Adrenal gland (tissue), 9 donors: ENCODE measurements at regions not wholly inside any gene's neighbourhood (a gene's known extent, or its start where the extent isn't known, plus 50 kb on each side); places are given as distances from the start of the nearest gene placed in this dataset.

Experiments used
- DNase-seq, 7 donors: peaks; one replicate each; pipeline ENCODE4 v3.0.0-alpha.2; 2019 to 2020
- H3K27ac ChIP-seq, 5 donors: fragments of 200-600 bp; sonication (generic) in 4 of 5; 1 replicate in 3 of 5; 2 replicates in 2 of 5; pipeline versions ENCODE4 v1.5.1 to v1.8.0; 2016 to 2020; ENCODE audit warnings: mild to moderate bottlenecking in 1 of 5
- H3K27me3 ChIP-seq: fragments of 200-600 bp; 2 replicates; pipeline ENCODE4 v1.8.0; 2021
- H3K36me3 ChIP-seq, 2 donors: fragments of 200-600 bp; replicated peaks in 1 of 2; 1 replicate in 1 of 2; 2 replicates in 1 of 2; pipeline versions ENCODE4 v1.5.1 to v1.8.0; 2018 to 2022
- H3K4me1 ChIP-seq, 2 donors: fragments of 200-600 bp; replicated peaks in 1 of 2; 1 replicate in 1 of 2; 2 replicates in 1 of 2; pipeline versions ENCODE4 v1.5.1 to v1.8.0; 2018 to 2021
- H3K4me3 ChIP-seq, 4 donors: fragments of 200-600 bp; sonication (generic) in 3 of 4; one replicate each; pipeline ENCODE4 v1.5.1; 2016 to 2018
- H3K9me3 ChIP-seq, 3 donors: fragments of 200-600 bp; sonication (generic) in 1 of 3; replicated peaks in 1 of 3; 1 replicate in 2 of 3; 2 replicates in 1 of 3; pipeline versions ENCODE4 v1.5.1 to v1.8.0; 2016 to 2021
- POLR2A ChIP-seq, 2 donors: fragments of 450-650 bp; IDR thresholded peaks; one replicate each; pipeline ENCODE4 v1.6.1; 2017; ENCODE audit warnings: antibody characterized with exemption in 2 of 2, mild to moderate bottlenecking in 2 of 2, moderate library complexity in 1 of 2
- WGBS, 4 donors: extraction: QIAGEN DNeasy Blood & Tissue Kit in 2 of 4; methylation state at CpG; one replicate each; pipeline versions ENCODE4 v1.1.5 to v1.1.7; 2013 to 2017; 5-methylcytosine and 5-hydroxymethylcytosine counted together
- intact Hi-C, 2 donors: fragments of 100-400 bp; cut with DNase I; formaldehyde crosslinking; loops; one replicate each; pipeline versions ENCODE4 v1.14.1 to v1.15.0; 2022 to 2023
- TF ChIP-seq, protein P1 (sequence below), 6 experiments: fragments of 450-650 bp in 4 of 6; fragments of 200-600 bp in 2 of 6; sonication (generic) in 1 of 6; IDR thresholded peaks; 1 replicate in 5 of 6; 2 replicates in 1 of 6; pipeline versions ENCODE4 v1.5.1 to v1.8.0; 2016 to 2021; ENCODE audit warnings: antibody characterized with exemption in 6 of 6, mild to moderate bottlenecking in 2 of 6, moderate library complexity in 1 of 6
- donor health status: healthy with polysubstance abuse.
- donor health status: Bipolar disorder and iron deficiency.
- donor health status: DM: yes; HTN: yes; CAD: no.
- donor health status: DM: no; HTN: no; CAD: no.
- donor health status: DM: no; HTN: no; CAD: no.

DNA sequence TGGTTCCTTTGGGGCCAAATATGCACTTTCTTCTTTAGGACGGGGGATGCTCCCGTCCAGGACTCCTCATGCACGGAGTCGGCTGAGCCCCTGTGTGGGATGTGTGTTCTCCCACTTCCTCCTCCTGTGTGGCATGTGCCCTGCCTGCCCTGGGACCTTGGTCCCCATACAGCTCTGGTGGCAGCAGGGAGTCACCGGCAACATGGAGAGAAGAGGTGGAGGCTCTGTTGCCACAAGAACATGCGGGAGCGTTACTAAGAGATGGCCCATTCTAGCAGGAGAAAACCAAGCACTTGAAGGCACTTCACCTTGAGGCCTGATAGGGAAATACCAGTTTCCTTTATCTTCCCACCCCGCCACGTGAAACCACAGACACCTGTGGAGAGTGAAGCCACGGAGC is 98.0 kb downstream of the DDX1 start:
- no peaks in the 10 kb centered on the region for H3K27me3 ChIP-seq
- TF ChIP-seq, protein P1, sequence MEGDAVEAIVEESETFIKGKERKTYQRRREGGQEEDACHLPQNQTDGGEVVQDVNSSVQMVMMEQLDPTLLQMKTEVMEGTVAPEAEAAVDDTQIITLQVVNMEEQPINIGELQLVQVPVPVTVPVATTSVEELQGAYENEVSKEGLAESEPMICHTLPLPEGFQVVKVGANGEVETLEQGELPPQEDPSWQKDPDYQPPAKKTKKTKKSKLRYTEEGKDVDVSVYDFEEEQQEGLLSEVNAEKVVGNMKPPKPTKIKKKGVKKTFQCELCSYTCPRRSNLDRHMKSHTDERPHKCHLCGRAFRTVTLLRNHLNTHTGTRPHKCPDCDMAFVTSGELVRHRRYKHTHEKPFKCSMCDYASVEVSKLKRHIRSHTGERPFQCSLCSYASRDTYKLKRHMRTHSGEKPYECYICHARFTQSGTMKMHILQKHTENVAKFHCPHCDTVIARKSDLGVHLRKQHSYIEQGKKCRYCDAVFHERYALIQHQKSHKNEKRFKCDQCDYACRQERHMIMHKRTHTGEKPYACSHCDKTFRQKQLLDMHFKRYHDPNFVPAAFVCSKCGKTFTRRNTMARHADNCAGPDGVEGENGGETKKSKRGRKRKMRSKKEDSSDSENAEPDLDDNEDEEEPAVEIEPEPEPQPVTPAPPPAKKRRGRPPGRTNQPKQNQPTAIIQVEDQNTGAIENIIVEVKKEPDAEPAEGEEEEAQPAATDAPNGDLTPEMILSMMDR (IDR thresholded peaks at IDR 0.05) = no peak
- no peak for TF ChIP-seq POLR2A (IDR thresholded peaks at IDR 0.05)
- no peak for DNase-seq
- H3K4me1 ChIP-seq = no peaks in the 10 kb centered on the region
- no peak overlapping the region for H3K4me3 ChIP-seq
- H3K36me3 ChIP-seq = no peaks in the 10 kb centered on the region
- no peak overlapping the region for H3K27ac ChIP-seq
- WGBS, 4 donors = 74 to 88% (median 78%) methylated on average over 10 of the region's 10 CpGs
- no peaks in the 10 kb centered on the region for H3K9me3 ChIP-seq
- intact Hi-C loops = no loop called here

DNA sequence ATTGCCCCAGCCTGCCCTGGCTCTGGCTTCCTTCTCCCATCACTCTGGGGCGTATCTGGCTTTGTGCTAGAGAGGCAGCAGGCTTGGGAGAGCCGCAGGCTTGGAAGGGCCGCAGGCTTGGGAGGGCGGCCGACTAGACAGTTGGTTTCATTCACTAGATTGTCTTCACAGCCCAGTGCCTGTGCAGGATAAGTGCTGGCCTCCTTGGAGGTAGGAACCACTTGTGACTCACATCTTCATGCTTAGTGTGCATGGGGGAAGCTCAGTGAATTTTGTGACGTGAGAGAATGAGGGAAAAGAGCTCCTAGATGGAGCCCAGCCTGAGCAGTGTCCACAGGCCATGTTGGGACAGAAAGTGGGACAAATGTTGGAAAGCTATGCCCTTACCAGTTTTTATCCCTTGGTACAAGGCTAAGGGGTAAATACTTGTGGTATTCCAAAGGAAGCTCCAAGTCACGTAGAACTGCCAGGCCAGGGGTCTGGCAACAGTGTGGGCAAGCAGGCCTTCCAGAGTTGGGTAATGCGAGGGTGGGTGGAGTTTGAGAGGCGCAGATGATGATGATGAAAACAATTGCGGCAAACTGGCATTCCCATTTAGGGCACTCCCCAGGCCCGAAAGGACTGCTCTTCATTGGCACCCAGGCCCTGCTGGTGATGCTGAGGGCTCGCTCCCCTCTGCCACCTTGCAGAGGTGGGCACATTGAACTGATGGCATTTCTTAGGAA is 100.1 kb downstream of the DDX1 start:
- DNase-seq = no peak
- H3K27ac ChIP-seq = no peak overlapping the region
- H3K4me1 ChIP-seq = no peaks in the 10 kb centered on the region
- 87 to 93% (median 92%) methylated on average over 12 of the region's 12 CpGs for WGBS, 4 donors
- no peak overlapping the region for H3K4me3 ChIP-seq
- TF ChIP-seq, protein P1 (IDR thresholded peaks at IDR 0.05) = no peak
- TF ChIP-seq POLR2A (IDR thresholded peaks at IDR 0.05) = no peak
- H3K27me3 ChIP-seq = no peaks in the 10 kb centered on the region
- H3K36me3 ChIP-seq = no peaks in the 10 kb centered on the region
- H3K9me3 ChIP-seq = no peaks in the 10 kb centered on the region
- intact Hi-C loops = no loop called here

DNA sequence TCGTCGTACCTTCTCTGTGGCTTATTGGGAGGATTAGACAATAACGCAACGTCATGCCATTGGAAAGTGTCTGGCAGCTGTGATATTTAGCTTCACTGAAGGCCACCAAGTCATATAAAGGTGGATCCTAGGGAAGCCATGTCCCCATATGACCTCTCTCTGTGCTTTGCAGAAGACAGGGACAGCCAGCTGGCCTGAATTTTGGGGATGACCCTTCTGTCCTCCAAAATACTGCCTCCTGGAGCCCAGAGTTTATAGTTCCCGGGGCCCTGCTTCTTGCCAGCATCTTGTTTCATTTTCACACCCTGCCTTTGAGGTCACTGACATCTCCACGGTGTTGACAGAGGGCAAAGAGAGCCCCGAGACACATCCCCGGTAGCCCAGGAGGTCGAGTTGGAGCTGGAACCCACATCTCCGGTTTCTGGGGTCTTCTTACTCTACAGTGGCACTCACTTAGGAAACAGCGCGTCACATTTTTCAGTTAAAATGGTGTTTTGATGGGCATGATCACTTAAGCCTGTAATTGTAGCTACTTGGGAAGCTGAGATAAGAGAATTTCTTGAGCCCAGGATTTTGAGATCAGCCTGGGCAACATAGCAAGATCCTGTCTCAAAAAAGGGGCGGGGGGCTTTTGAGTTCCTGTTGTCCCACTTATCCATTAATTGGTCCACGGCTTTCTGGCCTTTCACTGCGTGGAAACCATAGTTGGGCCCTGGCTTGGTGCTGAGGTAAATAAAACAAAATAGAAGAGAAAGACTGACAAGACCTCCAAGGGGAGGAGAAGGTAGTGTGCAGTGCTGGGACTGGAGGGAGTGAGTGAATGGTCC is 101.1 kb downstream of the DDX1 start:
- Histone ChIP-seq H3K27ac (no peak overlapping the region), H3K27me3 (no peaks in the 10 kb centered on the region), H3K4me3 (no peak overlapping the region), H3K36me3 (no peaks in the 10 kb centered on the region), H3K4me1 (no peaks in the 10 kb centered on the region), H3K9me3 (no peaks in the 10 kb centered on the region)
- no peak for DNase-seq
- no peak for TF ChIP-seq POLR2A (IDR thresholded peaks at IDR 0.05)
- TF ChIP-seq, protein P1 (IDR thresholded peaks at IDR 0.05) = no peak
- intact Hi-C loops = no loop called here
- 89 to 93% (median 92%) methylated on average over 14 to 15 of the region's 15 CpGs for WGBS, 4 donors

DNA sequence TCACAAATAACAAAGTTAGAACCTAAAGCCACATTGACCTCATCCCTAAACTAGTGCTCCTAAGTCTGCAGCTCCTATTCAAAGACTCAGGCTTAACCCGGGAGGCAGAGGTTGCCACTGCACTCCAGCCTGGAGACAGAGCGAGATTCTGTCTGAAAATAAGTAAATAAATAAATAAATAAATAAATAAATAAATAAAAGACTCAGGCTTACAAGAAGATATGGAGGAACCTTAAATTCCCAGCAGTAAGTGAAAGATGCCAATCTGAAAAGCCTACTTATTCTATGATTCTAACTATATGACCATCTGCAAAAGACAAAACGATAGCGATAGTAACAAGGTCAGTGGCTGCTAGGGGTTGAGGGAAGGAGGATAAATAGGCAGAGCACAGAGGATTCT is 101.7 kb downstream of the DDX1 start:
- intact Hi-C loops = no loop called here
- no peak overlapping the region for H3K4me3 ChIP-seq
- no peaks in the 10 kb centered on the region for H3K9me3 ChIP-seq
- no peak for DNase-seq
- no peaks in the 10 kb centered on the region for H3K36me3 ChIP-seq
- H3K4me1 ChIP-seq = no peaks in the 10 kb centered on the region
- no peak for TF ChIP-seq POLR2A (IDR thresholded peaks at IDR 0.05)
- TF ChIP-seq, protein P1 (IDR thresholded peaks at IDR 0.05) = no peak
- H3K27ac ChIP-seq = no peak overlapping the region
- no peaks in the 10 kb centered on the region for H3K27me3 ChIP-seq
- 89 to 93% (median 90%) methylated on average over 4 of the region's 4 CpGs for WGBS, 4 donors
